A549 (cell line): ENCODE measurements at regions not wholly inside any gene's neighbourhood (a gene's known extent, or its start where the extent isn't known, plus 50 kb on each side); places are given as distances from the start of the nearest gene placed in this dataset.
"Not testable (repeated sequence)": the region's sequence is repeated elsewhere in the genome, so short reads cannot be mapped to it uniquely, and the experiment has no call there.

Experiments used
- NFE2L2 ChIP-seq: fragments of 150-350 bp; conservative IDR thresholded peaks from 2 replicates; pipeline ENCODE4 v1.6.1; 2014; ENCODE audit warnings: low read length
- REST ChIP-seq: fragments of 200-600 bp; sonication (generic); IDR thresholded peaks from 2 replicates; pipeline ENCODE4 v1.6.1; 2016; ENCODE audit warnings: antibody characterized with exemption, mild to moderate bottlenecking, moderate library complexity
- TF ChIP-seq, protein P1 (sequence below): fragments of >200 bp; sonication (Bioruptor Twin); formaldehyde crosslinking; IDR thresholded peaks from 3 replicates; pipeline ENCODE4 v1.5.1; 2016

GRCh38 chr6:60571293-60572016 is 1714.6 kb downstream of the KHDRBS2 start:
- TF ChIP-seq, protein P1, sequence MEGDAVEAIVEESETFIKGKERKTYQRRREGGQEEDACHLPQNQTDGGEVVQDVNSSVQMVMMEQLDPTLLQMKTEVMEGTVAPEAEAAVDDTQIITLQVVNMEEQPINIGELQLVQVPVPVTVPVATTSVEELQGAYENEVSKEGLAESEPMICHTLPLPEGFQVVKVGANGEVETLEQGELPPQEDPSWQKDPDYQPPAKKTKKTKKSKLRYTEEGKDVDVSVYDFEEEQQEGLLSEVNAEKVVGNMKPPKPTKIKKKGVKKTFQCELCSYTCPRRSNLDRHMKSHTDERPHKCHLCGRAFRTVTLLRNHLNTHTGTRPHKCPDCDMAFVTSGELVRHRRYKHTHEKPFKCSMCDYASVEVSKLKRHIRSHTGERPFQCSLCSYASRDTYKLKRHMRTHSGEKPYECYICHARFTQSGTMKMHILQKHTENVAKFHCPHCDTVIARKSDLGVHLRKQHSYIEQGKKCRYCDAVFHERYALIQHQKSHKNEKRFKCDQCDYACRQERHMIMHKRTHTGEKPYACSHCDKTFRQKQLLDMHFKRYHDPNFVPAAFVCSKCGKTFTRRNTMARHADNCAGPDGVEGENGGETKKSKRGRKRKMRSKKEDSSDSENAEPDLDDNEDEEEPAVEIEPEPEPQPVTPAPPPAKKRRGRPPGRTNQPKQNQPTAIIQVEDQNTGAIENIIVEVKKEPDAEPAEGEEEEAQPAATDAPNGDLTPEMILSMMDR = not testable (repeated sequence)
- not testable (repeated sequence) for TF ChIP-seq REST, NFE2L2
